NOMO-1 treated with dmso at 0.1 percent for 144 hours (cell line): ENCODE measurements at regions not wholly inside any gene's neighbourhood (a gene's known extent, or its start where the extent isn't known, plus 50 kb on each side); places are given as distances from the start of the nearest gene placed in this dataset.
"Not testable (repeated sequence)": the region's sequence is repeated elsewhere in the genome, so short reads cannot be mapped to it uniquely, and the experiment has no call there.

Experiments
- DNase-seq: peaks from one replicate; lab custom pipeline; 2025; ENCODE audit not compliant: unreplicated experiment; lab: John Stamatoyannopoulos, UW

- no peak for DNase-seq
Measured at GRCh38 chr13:64662887-64663593, 2567.1 kb downstream of the PCDH9 start.

- no peak for DNase-seq
Measured at GRCh38 chr13:64648293-64648692, 2581.8 kb downstream of the PCDH9 start.

GRCh38 chr13:64643066-64643465 is 2587.1 kb downstream of the PCDH9 start:
- no peak for DNase-seq

- DNase-seq, result no peak
Measured at GRCh38 chr13:64640002-64640401, 2590.1 kb downstream of the PCDH9 start.

GRCh38 chr13:64639206-64639605 is 2590.9 kb downstream of the PCDH9 start:
- DNase-seq, result no peak

DNA sequence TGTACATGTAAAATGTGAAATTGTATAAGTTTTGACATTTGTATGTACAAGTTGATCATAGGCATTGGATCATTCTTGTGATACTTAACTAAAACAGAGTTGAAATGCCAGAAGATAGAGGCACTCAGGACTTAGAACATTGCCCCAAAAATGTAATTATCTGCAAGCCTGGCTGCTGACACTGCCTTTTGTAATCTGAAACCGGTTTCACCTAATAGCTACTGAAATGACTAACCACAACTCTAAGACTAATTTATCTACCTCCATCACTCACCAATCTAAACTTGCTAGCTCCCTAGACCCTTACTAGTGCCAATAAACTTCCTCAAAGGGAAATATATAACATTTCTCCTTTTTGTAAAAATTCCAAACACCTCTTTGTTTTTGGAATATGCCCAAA is 2596.2 kb downstream of the PCDH9 start:
- no peak for DNase-seq

GRCh38 chr13:64627654-64628053 is 2602.5 kb downstream of the PCDH9 start:
- no peak for DNase-seq

DNA sequence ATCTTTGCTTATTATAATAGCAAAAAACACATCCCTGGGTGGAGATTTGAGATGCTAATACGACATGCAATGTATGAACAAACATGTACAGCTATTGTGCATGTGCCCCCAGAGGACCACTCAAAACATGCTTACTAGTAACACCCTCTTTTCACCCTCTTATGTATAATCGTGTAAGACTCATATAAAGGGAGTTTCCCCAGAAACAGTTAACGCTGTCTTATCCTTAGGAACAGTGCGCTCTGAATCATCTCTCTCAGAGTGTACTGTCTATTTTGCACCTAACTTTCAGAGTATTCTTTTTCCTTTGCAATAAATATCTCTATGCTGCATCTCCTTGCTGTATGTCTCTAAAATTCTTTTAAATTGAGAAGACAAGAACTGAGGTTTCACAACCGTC is 2604.0 kb downstream of the PCDH9 start:
- DNase-seq, result no peak

- no peak for DNase-seq
Measured at GRCh38 chr13:64617231-64617630, 2612.9 kb downstream of the PCDH9 start.

- DNase-seq, result no peak
Measured at GRCh38 chr13:64591971-64592370, 2638.2 kb downstream of the PCDH9 start.

DNA sequence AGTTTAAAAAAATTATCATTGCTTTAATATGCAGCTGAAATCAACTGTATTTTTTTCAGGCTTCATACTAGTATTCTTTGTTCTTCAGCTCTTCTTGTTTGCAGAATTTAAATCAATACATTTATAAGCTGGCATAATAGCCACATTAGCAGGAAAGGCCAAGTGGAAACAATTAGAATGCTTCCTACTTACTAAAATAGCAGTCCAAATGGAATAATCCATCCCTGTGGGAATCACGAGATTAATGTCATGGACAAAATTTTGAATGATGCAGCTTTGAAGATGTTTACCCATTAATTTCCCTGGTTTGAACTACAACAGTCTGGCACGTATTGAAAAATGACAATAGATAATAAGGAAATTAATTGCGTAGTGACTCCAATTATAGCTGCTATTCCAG is 2650.8 kb downstream of the PCDH9 start:
- no peak for DNase-seq

DNA sequence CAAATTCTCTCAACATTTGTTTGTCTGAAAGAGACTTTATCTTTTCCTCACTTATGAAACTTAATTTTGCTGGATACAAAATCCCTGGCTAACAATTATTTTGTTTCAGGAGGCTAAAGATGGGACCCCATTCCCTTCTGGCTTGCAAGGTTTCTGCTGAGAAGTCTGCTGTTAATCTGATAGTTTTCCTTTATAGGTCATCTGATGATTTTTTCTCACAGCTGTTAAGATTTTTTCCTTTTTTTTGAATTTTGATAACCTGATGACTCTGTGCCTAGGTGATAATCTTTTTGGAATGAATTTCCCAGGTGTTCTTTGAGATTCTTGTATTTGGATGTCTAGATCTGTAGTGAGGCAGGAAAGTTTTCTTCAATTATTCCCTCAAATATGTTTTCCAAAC is 2661.4 kb downstream of the PCDH9 start:
- no peak for DNase-seq

- not testable (repeated sequence) for DNase-seq
Measured at GRCh38 chr13:64558031-64558430, 2672.1 kb downstream of the PCDH9 start.

DNA sequence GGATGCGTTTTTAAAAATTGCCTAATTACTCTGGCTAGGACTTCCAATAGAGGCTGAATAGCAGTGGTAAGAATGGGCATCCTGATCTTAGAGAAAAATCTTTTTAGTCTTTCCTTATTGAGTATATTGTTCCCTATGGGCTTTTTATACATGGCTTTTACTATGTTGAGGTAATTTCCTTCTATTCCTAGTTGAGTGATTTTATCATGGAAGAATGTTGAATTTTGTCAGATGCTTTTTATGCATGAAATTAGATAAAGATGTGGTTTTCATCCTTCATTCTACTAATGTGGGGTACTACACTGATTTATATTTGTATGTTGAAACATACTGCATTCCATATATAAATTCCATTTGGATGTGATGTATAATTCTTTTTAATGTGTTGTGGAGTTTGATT is 2673.8 kb downstream of the PCDH9 start:
- no peak for DNase-seq

GRCh38 chr13:64553411-64554129 is 2676.6 kb downstream of the PCDH9 start:
- DNase-seq, result no peak

GRCh38 chr13:64551755-64552154 is 2678.4 kb downstream of the PCDH9 start:
- DNase-seq, result no peak

DNA sequence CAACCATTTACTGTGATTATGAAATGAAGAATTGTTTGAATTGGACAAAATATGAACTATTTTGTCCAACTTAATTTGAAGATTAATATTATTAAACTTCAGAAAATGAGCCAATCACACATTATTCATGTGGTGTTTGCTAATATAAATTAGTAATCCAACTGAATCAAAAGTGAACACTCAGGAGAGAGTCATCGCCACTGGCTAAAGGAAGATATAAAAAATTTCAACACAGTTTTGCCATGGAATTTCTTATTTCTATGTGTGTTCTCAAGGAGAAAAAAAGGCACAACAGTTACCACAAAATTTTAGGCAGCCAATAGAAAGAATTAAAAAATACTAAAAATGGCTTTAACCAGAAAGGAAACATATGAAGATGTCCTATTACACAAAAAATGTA is 2683.8 kb downstream of the PCDH9 start:
- DNase-seq, result no peak

DNA sequence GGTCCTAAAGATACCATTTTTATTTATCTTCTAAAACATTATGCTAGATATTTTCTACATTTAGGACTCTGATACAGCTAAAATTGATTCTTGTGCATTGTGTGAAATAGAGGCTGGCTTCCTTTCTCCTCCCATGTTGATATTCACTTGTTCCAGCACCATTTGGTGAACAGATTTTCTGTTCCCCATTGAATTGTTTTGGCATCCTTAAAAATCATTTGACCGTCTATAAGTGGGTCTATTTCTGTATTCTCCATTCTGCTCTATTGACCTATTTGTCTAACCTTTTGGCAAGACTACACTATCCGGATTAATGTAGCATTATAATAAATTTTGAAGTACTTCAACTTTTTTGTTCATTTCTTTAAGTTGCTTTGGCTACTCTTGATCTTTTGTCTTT is 2689.2 kb downstream of the PCDH9 start:
- no peak for DNase-seq

DNA sequence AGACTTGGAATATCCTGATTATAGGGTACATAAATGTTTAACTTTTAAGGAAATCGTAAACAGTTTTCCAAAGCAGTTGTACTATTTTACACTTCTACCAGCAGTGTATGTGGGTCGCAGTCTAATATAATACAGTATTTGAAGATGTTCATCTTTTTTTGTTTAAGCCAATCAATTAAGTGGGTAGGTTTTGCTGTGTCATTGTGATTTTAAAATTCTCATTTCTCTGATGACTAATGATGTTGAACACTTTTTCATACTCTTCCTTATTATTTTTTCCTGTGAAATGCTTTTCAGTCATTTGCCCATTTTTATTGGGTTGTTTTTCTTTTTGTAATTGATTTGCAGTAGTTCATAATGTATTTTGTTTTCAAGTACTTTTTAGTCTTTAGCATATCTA is 2689.7 kb downstream of the PCDH9 start:
- no peak for DNase-seq

- no peak for DNase-seq
Measured at GRCh38 chr13:64538711-64539110, 2691.4 kb downstream of the PCDH9 start.

- no peak for DNase-seq
Measured at GRCh38 chr13:64534302-64534701, 2695.8 kb downstream of the PCDH9 start.

DNA sequence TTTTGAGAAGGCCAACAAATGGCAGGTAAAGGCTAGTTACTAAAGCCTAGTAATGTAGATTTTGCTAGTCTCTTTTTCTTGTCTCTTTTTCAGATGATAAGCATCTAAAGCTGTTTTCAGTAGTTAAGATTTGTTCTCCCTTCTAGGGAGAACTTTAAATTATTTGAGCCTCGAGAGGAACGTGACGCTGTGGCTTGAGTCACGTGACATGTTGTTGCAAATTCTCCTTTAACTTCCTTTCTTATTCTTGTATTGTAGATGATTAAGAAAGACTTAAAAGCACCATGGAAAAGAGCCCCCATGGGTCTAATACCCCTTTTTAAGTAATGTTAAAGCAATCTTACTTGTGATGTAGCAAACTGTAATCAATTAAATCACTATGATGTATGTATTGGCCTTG is 2698.7 kb downstream of the PCDH9 start:
- DNase-seq, result no peak
